CD1c-positive myeloid dendritic cell (primary cell): ENCODE measurements at regions not wholly inside any gene's neighbourhood (a gene's known extent, or its start where the extent isn't known, plus 50 kb on each side); places are given as distances from the start of the nearest gene placed in this dataset.
"Not testable (repeated sequence)": the region's sequence is repeated elsewhere in the genome, so short reads cannot be mapped to it uniquely, and the experiment has no call there.

Source experiments
- DNase-seq: peaks from one replicate; pipeline ENCODE4 v3.0.0-alpha.2; 2016; ENCODE audit errors: extremely low spot score

DNA sequence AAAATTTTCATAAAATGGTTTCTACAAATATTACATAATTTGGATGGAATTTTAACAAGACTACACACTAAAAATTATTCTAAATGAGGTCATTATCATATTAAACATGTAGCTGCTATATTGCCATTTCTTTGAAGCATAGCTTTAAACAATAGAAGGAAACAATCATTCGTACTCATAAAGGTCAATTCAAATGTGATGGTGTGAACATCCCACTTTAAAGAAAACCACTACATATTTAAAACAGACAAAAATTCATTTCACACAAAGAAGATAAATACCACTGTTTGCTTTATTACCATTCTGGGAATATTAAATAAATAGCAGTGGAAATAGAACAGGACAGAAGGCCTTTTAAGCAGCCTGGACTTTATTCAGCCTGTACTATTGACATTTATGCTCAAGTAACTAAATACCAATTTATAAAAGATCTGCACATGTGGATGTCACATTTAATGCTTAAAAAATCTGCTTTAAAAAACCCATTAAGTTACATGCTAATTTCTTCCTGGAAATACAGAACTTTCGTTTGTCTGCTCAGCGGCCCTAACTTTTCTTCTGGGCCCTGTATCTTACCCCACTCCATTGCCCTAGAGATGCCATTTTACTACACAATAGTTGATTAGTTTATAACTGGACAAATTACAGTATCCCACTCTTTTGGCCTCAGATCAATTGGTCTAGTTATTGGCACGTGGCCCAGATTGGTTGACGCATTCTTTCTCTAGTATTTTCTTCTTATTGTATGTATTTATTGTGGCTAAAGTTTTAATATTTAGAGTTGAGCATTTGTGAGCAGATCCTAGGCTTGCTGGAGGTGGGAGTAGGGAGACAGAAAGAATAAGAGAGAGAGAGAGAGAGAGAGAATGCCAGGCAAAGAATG is 215.1 kb upstream of the SPRY2 start:
- no peak for DNase-seq

DNA sequence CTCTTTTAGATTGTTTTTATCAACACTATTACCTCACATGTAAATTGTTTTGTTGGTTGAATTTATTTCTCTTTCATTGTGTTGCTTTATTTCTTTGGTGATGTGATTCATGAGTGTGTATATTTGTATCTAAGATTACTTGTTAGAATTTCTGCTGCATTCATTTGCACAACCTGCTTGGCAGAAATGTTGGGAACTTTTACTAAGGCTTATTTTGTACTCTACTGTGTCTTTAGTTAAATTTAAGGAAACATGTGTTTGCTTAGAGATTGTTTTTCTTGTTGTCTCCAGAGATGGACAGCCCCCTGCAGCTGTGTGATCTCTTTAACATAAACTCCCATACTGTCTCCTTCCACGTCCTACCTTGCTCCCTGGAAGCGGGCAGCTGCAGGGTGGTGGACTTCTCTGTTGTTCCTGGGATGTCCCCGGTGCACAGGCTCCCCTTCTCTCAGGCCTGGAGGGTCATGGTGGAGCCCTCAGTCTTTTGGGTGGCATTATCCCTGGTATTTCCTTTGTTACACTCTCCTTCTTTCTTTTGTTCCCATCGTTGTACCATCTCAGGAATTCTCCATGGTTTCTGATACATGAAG is 212.0 kb upstream of the SPRY2 start:
- DNase-seq = no peak

DNA sequence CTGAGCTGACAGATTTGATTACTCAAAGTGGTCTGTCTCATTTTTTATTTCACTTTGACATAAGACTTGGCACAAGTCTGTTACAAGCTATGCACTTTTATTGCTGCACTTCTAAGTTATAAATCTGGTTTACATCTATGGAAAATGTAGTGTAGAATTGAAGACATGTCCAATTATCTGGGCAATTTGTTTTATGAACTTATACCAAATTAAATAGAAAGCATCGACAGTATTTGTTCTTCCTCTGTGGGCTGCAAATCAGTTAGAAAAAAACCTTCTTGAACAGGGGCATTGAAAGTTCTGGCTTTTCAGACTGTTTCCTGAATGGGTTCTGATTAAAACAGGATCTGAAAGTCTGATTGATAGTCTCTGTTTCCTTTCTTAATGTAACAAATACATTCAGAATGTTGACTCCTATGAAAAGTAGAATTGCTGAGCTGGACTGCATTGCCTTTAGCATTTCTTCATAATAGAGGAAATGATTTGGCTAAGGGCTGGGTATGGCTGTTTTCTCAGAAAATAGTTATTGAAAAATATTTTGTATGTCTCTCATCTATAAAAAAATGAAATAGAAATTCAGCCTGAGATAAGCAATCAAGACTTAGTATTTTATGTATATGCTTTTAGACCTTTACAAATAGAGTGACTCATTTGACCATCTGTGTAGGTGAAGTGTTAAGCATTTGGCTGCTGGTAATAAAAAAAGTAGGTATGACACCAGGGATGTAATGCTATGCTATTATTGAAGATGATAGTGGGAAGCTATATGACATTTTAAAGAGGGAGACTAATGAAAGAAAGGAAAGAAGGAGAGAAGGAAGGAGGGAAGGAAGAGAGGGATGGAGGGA is 210.9 kb upstream of the SPRY2 start:
- peak; percentile 26 for DNase-seq

DNA sequence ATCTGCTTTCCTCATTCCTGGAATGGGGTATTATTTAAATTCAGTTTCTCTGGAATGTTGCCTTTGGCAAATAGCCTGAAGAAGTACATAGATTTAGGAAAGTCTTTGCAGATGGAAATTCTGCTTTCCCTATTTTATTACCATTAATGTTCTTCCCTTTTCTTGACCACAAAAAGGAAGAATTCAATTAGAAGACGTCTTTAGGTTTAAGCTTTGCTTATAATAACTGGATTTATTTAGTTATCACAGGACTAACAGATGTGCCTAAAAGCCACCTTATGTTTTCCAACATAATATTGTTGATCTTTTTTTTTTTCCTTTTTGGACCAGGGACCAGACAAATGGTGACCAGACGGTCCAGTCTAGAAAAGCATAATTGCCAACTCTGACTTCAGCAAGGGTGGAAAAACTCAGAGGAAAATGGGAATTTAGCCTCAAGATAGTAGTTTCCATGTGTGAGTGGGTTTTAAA is 210.1 kb upstream of the SPRY2 start:
- DNase-seq = peak; percentile 6

DNA sequence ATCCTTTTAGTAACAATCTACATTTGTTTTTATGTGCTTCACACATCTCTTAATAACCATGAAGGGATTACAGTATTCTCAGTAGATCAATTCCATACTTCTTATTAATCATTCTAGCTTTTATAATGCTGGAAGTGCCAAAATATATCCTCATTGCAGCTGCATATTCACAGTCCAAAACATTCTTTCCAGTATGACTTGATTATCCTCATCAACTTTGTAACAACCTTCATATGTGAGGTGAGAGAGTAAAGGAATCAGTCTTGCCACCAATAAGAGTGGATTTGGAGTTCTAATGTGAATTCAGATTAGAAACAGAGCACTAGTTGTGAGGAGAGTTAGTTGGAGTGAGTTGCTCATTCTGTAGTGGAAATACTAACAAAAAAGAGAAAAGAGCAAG is 208.0 kb upstream of the SPRY2 start:
- DNase-seq = no peak

DNA sequence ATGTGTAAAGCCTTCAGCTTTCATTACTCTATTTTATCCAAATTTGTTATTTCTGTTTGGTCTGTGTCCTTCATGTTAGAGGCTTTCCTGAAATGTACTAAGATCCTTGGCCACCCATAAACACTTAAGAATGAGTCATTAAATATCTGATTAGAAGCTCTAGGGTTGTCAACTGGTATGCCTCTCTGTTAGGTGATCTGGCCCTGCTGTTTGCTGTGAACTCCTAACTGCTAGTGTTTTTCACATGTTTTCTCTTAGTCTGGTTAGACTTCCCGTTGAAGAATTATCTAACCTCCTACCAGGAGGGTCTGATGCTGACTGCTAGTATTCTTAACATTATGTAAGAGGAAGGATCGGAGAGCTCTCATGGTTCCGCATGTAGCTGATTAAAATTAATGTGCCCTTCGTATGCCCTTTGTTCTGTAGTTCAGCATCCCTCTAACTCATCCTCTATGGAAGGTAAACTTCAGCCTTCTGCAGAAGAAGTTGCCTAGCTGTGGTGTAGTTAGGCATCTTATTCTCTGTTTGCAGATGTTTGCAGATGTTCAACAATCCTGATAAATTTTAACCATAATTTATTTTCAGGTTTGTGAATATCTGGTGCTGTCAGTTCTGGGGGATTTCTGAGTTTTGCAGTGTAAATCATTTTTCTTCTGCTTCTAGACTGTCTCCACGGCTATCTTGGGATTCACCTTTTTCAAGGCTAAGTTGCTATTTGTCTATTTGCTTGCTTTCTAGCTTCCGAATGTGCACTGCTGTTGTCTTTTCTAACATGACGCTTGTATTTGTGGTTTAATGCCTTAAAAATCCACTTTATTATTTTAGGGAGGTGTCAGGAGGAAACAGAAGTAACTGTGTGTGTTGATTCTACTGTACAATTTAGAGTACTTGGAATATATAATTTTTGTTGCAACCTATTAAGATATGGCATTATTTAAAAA is 207.2 kb upstream of the SPRY2 start:
- DNase-seq = no peak

DNA sequence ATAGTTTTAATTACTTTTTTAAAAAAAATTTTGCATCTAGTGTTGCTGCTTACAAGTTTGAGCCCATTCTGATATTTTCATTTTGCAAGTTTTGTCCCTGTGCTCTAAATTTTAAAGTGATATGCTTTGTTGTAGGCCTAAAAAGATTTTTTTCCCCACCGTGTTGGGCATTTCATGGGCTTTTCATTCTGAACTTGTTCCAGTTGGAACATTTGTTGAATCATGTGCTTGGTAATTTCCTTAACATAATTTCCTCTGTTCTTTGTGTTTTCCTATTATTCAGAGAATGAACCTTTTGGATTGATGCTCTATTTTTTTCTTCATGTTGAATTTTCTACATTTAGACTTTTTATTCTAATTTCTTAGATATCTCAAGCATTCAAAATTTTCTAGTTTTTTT is 206.4 kb upstream of the SPRY2 start:
- no peak for DNase-seq

DNA sequence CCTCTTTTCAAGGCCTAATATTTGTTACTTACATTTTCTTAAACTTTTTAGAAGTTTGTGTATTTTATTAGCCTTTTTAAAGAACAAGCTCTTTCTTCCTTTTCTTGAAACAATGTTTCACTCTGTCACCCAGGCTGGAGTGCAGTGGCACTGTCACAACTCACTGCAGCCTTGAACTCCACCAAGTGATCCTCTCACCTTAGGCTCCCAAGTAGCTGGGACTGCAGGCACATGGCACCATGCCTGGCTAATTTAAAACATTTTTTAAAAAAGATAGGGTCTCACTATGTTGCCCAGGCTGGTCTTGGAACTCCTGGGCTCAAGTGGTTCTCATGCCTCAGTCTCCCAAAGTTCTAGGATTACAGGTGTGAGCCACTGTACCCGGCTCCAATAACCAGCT is 192.2 kb upstream of the SPRY2 start:
- DNase-seq = no peak

DNA sequence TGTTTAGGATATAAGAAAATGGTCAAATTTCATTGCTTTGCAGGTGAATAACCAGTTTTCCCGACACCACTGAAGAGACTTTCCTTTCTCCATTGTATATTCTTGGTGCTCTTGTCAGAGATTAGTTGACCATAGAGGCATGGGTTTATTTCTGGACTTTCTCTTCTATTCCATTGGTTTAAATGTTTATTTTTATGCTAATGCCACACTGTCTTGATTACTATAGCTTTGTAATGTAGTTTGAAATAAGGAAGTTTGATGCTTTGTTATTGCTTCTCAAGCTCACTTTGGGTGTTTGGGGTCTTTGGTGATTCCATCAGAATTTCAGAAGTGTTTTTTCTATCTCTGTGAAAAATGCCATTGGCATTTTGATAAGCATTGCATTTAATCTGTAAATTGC is 190.0 kb upstream of the SPRY2 start:
- no peak for DNase-seq

DNA sequence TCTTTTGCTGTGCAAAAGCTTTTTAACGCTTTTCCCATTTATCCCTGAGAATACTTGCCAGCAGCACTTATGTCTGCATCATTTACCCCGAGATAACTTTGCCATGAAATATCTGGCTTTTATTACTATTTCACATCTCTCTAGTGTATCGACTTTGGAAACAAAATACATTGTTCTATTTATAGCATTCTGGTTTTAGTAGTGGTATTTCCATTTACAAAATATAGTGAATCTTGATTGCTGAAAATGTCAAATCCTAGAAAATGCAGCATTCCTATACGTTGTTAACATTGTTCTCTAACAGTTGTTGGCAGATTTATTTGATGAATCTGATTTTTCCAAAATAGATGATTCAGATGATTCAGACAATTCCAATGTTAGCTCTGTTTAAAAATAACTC is 189.3 kb upstream of the SPRY2 start:
- no peak for DNase-seq

DNA sequence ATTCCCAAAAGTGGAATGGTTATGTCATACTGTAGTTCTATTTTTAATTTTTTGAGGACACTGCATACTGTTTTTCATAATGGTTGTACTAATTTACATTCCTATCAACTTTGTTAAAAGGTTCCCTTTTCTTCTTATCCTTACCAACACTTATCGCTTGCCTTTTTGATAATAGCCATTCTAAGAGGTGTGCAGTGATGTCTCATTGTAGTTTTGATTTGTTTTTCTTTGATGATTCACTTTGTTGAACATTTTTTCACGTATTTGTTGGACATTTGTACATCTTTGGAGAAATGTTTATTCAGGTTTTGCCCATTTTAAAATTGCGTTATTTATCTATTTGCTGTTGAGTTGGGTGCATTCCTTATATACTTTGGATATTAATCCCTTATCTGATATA is 188.8 kb upstream of the SPRY2 start:
- no peak for DNase-seq

DNA sequence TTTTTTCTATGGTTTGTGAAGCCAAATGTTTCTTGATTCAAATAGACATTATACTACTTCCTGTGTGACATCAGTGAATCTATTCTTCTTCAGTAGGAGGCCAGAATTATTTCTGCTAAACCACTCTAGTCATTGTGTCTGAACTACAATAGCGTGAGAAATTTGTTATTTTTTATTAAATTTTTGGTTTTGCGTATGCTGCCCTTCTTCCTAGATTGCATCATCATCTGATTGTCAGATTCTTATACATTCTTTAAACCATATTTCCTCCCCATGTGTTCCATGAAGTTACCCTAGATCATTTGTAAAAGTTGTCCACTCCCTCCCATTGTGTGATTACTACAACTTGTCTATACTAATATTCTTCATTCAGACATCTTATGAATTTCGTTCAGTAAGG is 187.8 kb upstream of the SPRY2 start:
- DNase-seq = no peak

DNA sequence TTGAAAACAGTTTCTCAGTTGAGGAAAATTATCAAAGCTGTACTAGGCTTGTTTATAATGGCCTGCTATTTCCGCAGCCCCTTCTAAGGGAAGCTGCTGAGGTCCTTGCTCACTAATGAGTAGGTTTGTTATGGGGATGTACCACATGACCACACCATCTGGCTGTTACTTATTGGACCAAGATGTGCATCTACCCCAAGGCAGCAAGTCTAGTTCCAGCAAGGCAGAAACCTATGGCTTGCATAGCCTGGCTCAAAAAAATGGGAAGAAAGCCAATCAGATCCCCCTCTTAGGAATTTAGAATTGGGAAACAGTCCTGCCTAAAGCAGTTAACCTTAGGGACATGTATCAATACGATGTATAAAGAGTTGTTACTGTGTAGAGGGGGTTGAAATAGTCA is 186.5 kb upstream of the SPRY2 start:
- no peak for DNase-seq

DNA sequence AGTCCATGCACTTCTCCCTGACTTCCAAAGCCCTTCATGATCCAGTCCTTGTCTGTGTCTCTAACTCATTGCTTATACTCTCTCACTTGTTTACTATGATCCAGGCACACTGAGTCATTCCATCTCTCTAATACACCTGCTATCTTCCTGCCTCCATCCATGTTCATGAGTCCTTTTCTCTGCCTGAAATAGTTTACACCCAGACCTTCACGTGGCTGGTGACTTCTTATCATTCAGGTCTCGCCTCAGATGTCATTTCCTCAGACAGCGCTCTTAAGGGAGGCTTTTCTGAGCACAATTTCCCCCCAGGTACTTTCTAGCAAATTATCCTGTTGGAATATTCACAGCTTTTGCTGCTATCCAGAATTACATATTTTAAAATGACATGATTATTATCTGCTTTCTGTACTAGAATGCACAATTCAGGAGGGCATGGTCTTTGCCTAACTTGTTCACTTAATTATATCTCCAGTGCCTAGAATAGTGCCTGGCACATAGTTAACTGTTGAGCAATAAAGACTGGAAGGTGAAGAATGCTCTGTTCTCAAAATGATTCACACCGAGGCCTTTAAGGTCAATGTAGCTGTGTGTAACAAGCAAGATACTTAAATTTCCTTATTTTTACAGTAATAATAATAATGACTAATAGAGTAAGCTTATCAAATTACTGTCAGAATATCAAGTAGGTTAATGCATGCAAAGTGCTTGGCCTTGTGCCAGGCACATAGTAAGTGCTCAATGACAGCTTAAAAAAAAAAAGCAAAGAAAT is 183.7 kb upstream of the SPRY2 start:
- no peak for DNase-seq

DNA sequence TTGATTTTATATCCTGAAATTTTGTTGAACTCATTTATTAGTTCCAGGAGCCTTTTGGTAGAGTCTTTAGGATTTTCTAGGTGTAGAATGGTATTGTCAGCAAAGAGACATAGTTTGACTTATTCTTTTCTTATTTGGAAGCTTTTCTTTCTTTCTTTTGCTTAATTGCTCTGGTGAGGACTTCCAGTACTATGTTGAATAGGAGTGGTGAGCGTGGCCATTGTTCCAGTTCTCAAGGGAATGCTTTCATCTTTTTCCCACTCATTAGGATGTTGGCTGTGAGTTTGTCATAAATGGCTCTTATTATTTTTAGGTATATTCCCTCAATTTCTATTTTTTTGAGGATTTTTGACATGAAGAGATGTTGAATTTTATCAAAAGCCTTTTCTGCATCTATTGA is 182.2 kb upstream of the SPRY2 start:
- DNase-seq = no peak

DNA sequence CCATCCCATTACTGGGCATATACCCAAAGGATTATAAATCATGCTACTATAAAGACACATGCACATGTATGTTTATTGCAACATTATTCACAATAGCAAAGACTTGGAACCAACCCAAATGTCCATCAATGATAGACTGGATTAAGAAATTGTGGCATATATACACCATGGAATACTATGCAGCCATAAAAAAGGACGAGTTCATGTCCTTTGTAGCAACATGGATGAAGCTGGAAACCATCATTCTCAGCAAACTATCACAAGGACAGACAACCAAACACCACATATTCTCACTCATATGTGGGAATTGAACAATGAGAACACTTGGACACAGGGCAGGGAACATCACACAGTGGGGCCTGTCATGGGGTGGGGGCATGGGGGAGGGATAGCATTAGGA is 181.5 kb upstream of the SPRY2 start:
- not testable (repeated sequence) for DNase-seq

DNA sequence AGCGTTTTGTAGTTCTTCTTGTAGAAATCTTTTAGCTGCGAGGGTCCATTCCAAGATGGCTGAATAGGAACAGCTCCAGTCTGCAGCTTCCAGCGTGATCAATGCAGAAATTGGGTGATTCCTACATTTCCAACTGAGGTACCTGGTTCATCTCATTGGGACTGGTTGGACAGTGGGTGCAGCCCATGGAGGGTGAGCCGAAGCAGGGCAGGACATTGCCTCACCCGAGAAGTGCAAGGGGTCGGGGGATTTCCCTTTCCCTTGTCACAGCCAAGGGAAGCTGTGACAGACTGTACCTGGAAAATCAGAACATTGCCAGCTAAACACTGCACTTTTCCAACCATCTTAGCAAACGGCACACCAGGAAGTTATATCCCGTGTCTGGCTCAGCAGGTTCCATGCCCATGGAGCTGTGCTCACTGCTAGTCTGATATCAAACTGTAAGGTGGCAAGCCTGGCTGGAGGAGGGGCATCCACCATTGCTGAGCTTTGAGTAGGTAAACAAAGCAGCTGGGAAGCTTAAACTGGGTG is 176.0 kb upstream of the SPRY2 start:
- DNase-seq = no peak

DNA sequence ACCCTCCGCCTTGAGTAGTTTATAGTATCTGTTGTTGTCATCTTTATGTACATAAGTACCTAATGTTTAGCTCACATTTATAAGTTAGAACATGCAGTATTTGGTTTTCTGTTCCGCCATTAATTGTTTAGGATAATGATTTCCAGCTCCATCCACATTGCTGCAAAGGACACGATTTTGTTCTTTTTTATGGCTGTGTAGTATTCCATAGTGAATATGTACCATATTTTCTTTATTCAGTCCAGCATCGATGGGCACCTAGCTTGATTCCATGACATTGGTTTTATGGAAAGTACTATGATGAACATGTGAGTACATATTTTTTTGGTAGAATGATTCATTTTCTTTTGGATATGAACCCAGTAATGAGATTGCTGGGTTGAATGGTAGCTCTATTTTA is 174.4 kb upstream of the SPRY2 start:
- DNase-seq = no peak

DNA sequence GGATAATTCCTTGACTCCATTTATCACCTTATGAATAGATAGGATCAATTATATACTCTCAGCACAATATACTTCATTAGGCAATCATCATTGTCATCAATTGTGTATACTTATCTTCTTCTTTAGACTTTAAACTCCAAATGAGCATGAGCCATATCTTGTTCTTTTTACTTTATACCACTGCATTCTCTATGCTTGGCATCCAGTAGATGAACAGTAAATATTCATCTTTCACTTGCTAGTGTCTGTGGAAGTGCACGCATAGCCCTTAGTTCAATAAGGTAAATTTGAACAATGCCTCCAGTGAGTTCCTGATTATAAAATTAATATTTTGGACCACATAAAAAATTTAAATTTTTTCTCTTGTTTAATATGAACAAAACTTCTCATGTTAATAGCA is 172.3 kb upstream of the SPRY2 start:
- no peak for DNase-seq

DNA sequence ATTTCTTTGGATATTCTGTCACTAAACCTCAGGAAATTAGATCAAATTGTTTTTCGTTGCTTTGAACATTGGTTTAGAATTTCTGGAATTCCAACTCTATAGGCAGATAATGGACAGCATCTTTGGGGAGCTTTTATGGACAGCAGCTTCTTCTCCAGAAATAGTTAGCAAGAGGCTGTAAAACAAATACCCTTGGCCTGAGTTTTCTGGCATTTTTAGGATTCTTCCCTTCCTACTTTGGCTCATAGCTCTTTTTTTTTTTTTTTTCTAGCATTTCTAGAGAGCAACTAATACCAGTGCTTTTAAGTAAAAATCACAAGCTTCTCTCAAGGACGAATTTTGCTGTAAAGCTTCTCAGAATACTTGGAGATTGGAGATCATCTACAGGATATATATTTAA is 169.8 kb upstream of the SPRY2 start:
- DNase-seq = no peak
